ENCODE measurements at regions not wholly inside any gene's neighbourhood (a gene's known extent, or its start where the extent isn't known, plus 50 kb on each side); places are given as distances from the start of the nearest gene placed in this dataset.

GRCh38 chr11:128232588-128232987 is 354.8 kb downstream of the ETS1 start:
- DNase-seq (ENCODE audit: low read depth in 1 of 2, low spot score in 1 of 2): no peak

DNA sequence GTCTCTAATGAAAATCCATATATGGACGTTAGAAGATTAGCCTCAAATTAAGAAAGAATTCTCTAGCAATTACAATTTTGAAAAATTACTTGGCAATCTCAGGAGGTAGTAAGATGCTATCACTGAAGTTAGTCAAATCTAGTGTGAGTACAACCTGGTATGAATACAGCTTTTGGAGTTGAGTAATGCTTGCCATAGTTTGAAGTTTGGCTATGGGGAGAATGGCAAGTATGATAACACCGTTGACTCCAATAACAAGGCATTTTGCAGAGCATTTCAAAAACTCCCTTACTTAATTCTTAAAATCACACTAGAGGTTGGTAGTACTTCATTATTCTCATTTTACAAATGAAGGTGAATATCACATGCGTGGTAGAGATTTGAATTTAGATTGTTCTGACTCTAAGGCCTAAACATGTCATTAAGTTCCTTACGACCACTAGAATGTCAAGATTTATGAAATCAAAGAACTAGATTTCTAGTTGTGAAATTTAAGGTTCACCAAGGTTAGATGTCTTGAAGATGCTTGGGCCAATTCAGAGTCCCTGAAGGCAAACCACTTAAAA is 355.4 kb downstream of the ETS1 start:
- DNase-seq (ENCODE audit: low read depth in 1 of 2, low spot score in 1 of 2): no peak

DNA sequence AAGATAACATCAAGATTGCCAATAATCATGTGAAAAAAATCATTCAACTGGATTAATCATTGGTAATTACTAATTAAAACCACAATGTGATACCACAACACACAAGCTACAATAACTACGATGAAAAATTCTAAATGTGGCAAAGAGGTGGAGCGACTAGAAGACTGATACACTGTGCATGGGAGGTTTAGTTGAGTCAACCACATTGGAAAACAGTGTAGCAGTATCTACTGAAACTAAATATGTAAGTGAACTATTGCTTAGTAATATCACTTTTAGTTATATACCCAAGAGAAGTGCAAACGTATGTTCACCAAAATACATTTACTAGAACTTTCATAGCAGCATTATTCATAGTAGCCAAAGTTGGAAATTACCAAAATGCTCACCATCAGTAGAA is 359.9 kb downstream of the ETS1 start:
- DNase-seq (ENCODE audit: low read depth in 1 of 2, low spot score in 1 of 2): no peak

DNA sequence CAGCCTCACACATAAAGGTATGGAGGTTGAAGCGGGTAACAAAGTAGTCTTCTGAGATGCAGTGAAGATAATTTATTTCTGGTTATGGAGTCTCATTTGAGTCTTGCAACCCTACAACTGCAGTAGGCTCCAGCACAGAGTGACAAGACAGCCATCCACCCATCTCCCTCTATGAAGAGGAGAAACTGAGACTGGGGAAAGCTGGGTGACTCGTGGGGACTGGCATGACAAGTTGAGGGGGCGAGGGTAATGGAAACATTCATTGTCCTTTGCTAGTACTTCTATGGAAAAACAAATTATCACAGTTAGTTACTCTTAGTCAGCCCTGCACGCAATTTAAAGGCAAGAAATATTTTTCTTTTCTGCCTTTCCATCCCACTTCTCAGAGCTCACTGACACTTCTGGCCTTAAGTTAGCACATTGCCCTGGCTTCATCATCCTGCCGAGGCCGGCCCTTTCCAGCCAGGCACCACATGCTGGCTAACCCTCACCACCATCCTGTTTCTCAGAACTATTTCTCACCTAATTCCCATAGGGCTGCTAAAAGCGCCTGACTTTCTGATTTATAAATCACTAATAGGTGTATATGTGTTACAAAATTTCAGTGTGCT is 361.1 kb downstream of the ETS1 start:
- DNase-seq (ENCODE audit: low read depth in 1 of 2, low spot score in 1 of 2): no peak

DNA sequence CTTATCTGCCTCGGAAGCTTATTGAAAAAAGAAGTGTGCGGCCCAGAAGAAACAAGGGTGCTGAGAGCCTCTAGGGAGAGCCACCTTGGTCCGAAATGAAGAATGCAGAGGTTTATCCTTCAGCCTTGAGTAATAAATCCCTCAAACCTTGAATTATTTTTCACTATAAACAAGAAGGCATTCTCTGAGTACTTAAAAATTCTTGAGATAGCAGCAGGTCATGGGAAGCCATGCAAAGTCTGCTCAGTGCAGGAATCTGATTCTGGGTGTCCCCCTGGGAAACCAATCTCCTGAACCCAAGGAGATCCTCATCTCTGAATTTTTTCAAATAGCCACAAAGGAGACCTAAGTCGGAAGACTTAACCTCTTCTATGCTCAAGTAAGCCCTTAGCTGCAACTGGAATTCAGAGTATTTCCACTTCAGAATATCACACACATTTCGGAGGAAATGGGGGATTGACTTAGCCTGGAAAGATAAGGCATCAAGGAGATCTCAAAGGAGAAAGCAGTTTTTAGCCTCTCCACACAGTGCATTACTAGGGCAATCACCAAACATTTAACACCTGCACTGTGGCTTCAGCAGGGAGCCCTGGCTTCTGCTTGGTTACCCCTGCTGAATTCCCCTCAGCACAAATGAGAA is 365.0 kb downstream of the ETS1 start:
- DNase-seq (ENCODE audit: low read depth in 1 of 2, low spot score in 1 of 2): no peak

- no peak for DNase-seq (ENCODE audit: low read depth in 1 of 2, low spot score in 1 of 2)
These were observed 367.6 kb downstream of the ETS1 start for GRCh38 chr11:128219731-128220120.

GRCh38 chr11:128216198-128216597 is 371.2 kb downstream of the ETS1 start:
- DNase-seq (ENCODE audit: low read depth in 1 of 2, low spot score in 1 of 2): no peak

DNA sequence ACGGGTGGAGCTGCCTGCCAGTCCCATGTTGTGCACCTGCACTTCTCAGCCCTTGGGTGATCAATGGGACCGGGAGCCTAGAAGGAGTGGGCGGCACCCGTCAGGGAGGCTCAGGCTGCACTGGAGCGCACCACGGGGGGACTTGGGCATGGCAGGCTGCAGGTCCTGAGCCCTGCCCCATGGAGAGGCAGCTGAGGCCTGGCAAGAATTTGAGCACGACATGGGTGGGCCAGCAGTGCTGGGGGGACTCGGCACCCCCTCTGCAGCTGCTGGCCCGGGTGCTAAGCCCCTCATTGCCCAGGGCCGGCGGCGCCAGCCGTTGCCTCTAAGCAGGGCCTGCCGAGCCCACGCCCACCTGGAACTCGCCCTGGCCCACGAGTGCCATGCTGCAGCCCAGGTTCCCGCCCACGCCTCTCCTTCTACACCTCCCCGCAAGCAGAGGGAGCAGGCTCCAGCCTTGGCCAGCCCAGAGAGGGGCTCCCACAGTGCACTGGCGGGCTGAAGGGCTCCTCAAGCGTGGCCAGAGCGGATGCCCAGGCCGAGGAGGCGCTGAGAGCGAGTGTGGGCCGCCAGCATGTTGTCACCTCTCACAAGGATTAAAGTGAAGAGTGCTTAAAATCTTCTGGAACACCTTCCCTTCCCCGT is 372.0 kb downstream of the ETS1 start:
- DNase-seq (ENCODE audit: low read depth in 1 of 2, low spot score in 1 of 2): no peak

DNA sequence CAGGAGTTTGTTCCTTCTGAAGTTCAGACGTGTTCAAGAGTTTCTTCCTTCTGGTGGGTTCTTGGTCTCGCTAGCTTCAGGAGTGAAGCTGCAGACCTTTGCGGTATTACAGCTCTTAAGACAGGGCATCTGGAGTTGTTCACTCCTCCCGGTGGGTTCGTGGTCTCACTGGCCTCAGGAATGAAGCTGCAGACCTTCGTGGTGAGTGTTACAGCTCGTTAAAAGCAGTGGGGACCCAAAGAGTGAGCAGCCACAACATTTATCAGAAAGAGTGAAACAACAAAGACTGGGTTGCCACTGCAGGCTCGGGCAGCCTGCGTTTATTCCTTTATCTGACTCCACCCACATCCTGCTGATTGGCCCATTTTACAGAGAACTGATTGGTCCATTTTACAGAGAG is 373.1 kb downstream of the ETS1 start:
- no peak for DNase-seq (ENCODE audit: low read depth in 1 of 2, low spot score in 1 of 2)

GRCh38 chr11:128213461-128213860 is 373.9 kb downstream of the ETS1 start:
- no peak for DNase-seq (ENCODE audit: low read depth in 1 of 2, low spot score in 1 of 2)

GRCh38 chr11:128212324-128212723 is 375.0 kb downstream of the ETS1 start:
- DNase-seq (ENCODE audit: low read depth in 1 of 2, low spot score in 1 of 2): no peak

- no peak for DNase-seq (ENCODE audit: low read depth in 1 of 2, low spot score in 1 of 2)
These were observed 377.0 kb downstream of the ETS1 start for GRCh38 chr11:128210148-128210940.

DNA sequence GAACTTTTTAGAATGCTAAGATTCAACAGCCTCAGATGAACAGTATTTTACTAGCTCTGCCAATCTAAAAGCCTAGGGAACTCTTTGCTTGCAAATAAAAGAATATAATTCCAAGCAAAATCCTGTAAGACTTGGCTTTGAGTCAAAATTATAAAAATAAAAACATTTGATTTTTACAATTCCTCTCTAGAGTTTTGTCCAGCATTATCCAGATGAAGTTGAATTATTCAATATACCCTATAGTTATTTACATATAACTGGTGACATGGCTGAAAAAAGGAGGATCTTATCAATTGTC is 378.3 kb downstream of the ETS1 start:
- no peak for DNase-seq (ENCODE audit: low read depth in 1 of 2, low spot score in 1 of 2)

DNA sequence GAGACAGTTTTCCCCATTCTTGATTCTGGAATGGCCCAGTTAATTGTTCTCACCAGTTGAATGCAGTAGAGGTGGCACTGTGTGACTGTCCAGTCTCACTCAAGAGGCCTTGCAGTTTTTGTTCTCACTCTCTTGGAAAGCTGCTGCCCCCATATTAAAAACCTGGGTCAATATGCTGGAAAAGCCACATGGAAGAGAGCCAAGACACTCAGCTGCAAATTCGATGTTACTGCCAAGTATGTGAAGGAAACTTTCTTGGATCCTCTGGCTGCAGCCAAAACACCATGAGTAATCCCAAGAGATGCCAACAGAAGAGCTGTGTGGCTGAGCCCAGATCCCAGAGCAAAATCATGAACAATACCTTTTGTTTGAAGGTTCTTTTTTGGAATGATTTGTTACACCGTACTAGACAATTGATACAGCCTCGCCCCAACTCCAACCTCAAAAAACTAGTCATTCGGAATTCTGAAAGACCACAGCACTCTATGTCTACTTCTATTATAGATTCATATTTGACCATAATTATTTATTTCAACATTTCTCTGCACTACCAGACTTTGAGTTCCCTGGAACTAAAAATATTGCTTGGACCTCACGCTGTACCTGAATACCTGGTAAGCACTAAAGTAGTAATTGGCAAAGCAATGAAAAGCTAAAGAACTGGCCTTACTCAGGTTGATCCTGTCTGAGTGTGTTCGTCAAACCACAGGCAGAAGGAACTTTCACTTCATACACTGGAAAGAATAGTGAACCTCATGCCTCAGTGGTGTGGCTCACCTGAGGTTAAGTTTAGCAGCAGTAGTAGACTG is 378.8 kb downstream of the ETS1 start:
- DNase-seq (ENCODE audit: low read depth in 1 of 2, low spot score in 1 of 2): no peak

DNA sequence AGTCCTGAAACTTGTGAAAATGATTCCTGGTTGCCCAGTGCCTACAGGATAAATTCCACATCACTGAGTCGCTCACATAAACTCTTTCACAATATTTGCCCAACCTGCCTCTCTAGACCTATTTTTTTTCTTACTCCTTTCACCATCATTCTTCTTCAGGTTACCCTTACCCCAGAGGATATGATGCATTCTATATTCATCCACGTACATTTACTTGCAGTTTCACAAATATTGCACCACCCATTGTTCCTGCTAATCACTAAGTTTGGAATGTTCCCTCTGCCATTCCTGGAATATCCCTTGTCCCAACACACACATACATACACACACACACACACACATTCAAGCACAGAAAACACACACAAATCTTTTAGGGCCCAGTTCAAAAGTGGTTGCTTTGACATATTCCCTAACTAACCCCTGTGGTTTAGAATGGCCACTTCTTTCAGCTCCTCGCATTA is 379.5 kb downstream of the ETS1 start:
- no peak for DNase-seq (ENCODE audit: low read depth in 1 of 2, low spot score in 1 of 2)

- no peak for DNase-seq (ENCODE audit: low read depth in 1 of 2, low spot score in 1 of 2)
These were observed 380.9 kb downstream of the ETS1 start for GRCh38 chr11:128206461-128206860.

GRCh38 chr11:128205796-128206195 is 381.6 kb downstream of the ETS1 start:
- DNase-seq (ENCODE audit: low read depth in 1 of 2, low spot score in 1 of 2): no peak

DNA sequence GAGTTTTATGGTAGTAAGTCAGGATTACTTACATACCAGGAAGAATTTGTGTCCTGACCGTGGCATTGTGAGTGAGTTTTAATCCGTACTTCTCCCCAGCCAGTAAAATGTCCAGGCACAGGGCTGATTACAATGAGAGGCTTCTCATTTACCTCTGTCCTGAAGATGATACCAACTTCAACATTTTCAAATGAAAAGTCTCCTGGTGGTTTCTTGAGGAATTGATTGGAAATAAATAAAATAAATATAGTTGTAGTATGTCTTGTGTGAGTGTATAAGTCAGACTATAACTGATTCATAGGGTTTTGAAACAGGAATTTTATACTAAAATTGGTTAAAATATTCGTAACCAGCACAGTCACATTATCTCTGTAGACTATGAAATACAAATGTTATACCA is 382.5 kb downstream of the ETS1 start:
- DNase-seq (ENCODE audit: low read depth in 1 of 2, low spot score in 1 of 2): no peak

GRCh38 chr11:128201801-128202200 is 385.6 kb downstream of the ETS1 start:
- DNase-seq (ENCODE audit: low read depth in 1 of 2, low spot score in 1 of 2): no peak

DNA sequence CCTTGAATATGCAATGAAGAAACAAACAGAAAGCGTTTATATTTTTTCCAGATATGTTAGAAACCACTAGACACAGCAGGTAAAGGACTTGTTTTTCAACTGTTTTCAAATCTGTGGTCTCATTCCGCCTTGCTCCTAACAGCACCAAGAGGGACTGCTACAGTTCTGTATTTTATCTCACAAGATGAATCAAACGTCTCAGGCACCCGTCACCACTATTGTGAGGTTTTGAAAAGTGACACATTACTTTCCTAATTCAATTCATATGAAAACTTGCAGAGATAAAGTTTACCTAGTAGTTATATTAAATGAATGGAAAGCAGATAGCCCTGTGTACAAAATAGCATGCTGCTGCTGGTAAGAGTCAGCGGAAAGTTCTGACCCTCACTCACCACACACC is 386.3 kb downstream of the ETS1 start:
- DNase-seq (ENCODE audit: low read depth in 1 of 2, low spot score in 1 of 2): no peak

DNA sequence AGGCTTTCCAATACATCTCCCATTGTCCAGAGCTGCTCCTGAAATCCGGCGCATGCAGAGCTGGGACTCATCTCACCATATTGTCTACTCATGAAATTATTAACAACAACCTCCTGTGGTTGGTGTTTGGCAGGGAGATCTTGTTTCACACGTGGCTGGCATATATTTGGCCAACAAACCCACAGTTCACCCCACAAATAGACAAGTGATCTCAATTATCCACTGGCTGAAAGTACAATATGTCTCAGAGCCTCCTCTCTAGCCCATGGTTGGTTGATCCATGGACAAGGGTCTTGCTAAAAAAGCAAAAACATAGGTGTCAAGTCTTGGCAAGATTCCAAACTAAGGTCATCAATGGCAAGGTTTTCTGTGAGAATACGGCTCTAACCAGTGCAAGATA is 386.9 kb downstream of the ETS1 start:
- DNase-seq (ENCODE audit: low read depth in 1 of 2, low spot score in 1 of 2): no peak

Data from stimulated activated CD4-positive, alpha-beta T cell treated with anti-CD3 and anti-CD28 coated beads, Interleukin-15, amount 100 ng/mL, for 1 hour (primary cell).